Ishikawa (cell line): ENCODE measurements at regions not wholly inside any gene's neighbourhood (a gene's known extent, or its start where the extent isn't known, plus 50 kb on each side); places are given as distances from the start of the nearest gene placed in this dataset.

ENCODE experiments used
- CEBPB ChIP-seq: IDR thresholded peaks from 2 replicates; pipeline ENCODE4 v1.6.1; 2012
- MAX ChIP-seq: IDR thresholded peaks from 2 replicates; pipeline ENCODE4 v1.6.1; 2012
- NFIC ChIP-seq: IDR thresholded peaks from 2 replicates; pipeline ENCODE4 v1.6.1; 2012
- TEAD4 ChIP-seq: IDR thresholded peaks from 2 replicates; pipeline ENCODE4 v1.6.1; 2012
- ZBTB7A ChIP-seq: IDR thresholded peaks from 2 replicates; pipeline ENCODE4 v1.6.1; 2012; ENCODE audit warnings: low read depth

- TF ChIP-seq MAX (no peak), CEBPB (no peak), NFIC (no peak), ZBTB7A (no peak), TEAD4 (no peak)
Measured at GRCh38 chr12:42648061-42648460, 58.5 kb upstream of the PRICKLE1 start.
